Stimulated activated naive B cell treated with anti-CD40 and anti-IgM and Interleukin-4, amounts not matched to agents 10 μg/mL and 1 μg/mL and 100 μg/mL, for 72 hours (primary cell): ENCODE measurements at regions not wholly inside any gene's neighbourhood (a gene's known extent, or its start where the extent isn't known, plus 50 kb on each side); places are given as distances from the start of the nearest gene placed in this dataset.

Source experiments
- ATAC-seq, 2 donors: fragments of 150-1000 bp; cut with Tn5 transposase; replicated peaks; 2 replicates each; pipeline ENCODE4 v1.10.0; 2021; ENCODE audit warnings: moderate library complexity in 1 of 2
- DNase-seq: peaks from one replicate; pipeline ENCODE4 v3.0.0; 2021
- H3K27ac Mint-ChIP-seq: one replicate; pipeline ENCODE4 v1.8.0; 2022; ENCODE audit warnings: mild to moderate bottlenecking, mixed read lengths
- H3K27me3 Mint-ChIP-seq, 2 donors: one replicate each; pipeline ENCODE4 v1.8.0; 2022; ENCODE audit warnings: mixed read lengths in 2 of 2
- H3K36me3 Mint-ChIP-seq, 2 donors: one replicate each; pipeline ENCODE4 v1.8.0; 2022; ENCODE audit warnings: mixed read lengths in 2 of 2, mild to moderate bottlenecking in 1 of 2
- H3K4me1 Mint-ChIP-seq, 2 donors: one replicate each; pipeline ENCODE4 v1.8.0; 2022; ENCODE audit warnings: mixed read lengths in 2 of 2, mild to moderate bottlenecking in 1 of 2
- H3K4me3 Mint-ChIP-seq, 2 donors: one replicate each; pipeline ENCODE4 v1.8.0; 2022; ENCODE audit warnings: mild to moderate bottlenecking in 2 of 2, mixed read lengths in 2 of 2, moderate library complexity in 1 of 2
- H3K9me3 Mint-ChIP-seq, 2 donors: one replicate each; pipeline ENCODE4 v1.8.0; 2022; ENCODE audit warnings: mixed read lengths in 2 of 2, mild to moderate bottlenecking in 1 of 2

- no peak overlapping the region for H3K27ac Mint-ChIP-seq
- peaks cover 11 to 33% of the 10 kb centered on the region in 2 donors for H3K27me3 Mint-ChIP-seq
- no peaks in the 10 kb centered on the region for H3K9me3 Mint-ChIP-seq
- H3K4me1 Mint-ChIP-seq: peaks cover 4 to 6% of the 10 kb centered on the region in 2 donors
- ATAC-seq: peak; percentile 97 to 98
- H3K4me3 Mint-ChIP-seq: peak overlapping the region in 1 of 2 donors; percentile 28
- H3K36me3 Mint-ChIP-seq: no peaks in the 10 kb centered on the region
- peak; percentile 56 for DNase-seq
These were observed 67.0 kb downstream of the CHRNA1 start for GRCh38 chr2:174697255-174697654.

- ATAC-seq (no peak), DNase-seq (no peak)
- Mint-ChIP-seq H3K9me3 (no peaks in the 10 kb centered on the region), H3K4me3 (no peak overlapping the region), H3K27ac (no peak overlapping the region), H3K4me1 (peaks cover 9 to 17% of the 10 kb centered on the region in 2 donors), H3K27me3 (peaks cover 6 to 24% of the 10 kb centered on the region in 2 donors), H3K36me3 (no peaks in the 10 kb centered on the region)
These were observed 69.4 kb downstream of the CHRNA1 start for GRCh38 chr2:174694920-174695319.

DNA sequence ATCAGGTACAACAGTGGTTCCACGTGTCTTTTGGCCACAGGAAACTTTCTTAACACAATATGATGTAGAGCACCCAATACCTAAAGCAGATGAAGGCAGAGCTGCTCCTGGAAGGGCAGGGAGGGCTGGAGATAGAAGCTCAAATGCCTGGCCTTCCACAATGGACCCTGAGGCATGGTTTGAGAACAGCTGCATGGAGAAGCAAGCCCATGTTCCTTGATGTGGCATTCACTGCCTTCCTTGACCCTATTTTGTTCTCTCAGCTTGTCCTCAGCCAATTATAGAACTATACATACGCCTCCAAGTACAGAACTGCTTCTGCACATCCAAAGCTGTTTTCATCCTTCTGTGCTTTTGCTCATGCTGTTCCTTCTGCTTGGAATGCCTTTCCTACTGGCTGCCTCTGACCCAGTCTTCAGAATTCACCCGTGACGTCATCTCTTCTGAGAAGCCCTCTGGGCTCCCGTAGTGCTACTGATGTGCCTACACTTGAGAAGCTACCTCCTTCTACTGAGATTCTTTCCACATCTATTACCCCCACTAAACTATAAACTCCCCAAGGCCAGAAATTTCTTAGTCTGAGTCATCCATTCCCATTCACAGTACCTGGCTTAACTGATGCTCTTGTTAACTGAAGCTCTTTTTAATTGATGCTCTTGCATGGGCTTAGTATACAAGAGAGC is 69.9 kb downstream of the CHRNA1 start:
- H3K4me3 Mint-ChIP-seq: no peak overlapping the region
- no peak for DNase-seq
- H3K36me3 Mint-ChIP-seq: no peaks in the 10 kb centered on the region
- ATAC-seq: no peak
- peaks cover 6 to 27% of the 10 kb centered on the region in 2 donors for H3K27me3 Mint-ChIP-seq
- H3K9me3 Mint-ChIP-seq: no peaks in the 10 kb centered on the region
- H3K27ac Mint-ChIP-seq: no peak overlapping the region
- peaks cover 9 to 20% of the 10 kb centered on the region in 2 donors for H3K4me1 Mint-ChIP-seq

DNA sequence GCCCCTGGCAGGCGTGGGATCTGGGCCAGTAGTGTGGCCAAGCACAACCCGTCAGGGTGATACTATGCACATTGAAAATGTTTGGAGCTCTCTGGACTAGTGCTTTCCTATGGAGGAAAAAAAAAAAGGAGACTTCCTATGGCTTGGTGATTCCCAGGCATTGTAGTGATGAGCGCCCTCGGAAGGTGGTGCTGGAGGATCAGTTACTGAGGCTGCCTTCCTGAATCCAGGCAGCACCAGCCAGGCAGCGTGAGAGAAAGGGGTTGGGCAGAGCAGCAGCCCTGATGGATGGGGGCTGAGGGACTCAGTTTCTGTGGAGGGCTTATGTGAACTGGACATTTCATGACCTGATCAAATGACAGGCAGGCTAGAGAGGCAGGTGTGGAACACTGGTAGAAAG is 70.9 kb downstream of the CHRNA1 start:
- peaks cover 9 to 26% of the 10 kb centered on the region in 2 donors for H3K4me1 Mint-ChIP-seq
- ATAC-seq (no peak), DNase-seq (no peak)
- H3K9me3 Mint-ChIP-seq: no peaks in the 10 kb centered on the region
- no peak overlapping the region for H3K4me3 Mint-ChIP-seq
- no peak overlapping the region for H3K27ac Mint-ChIP-seq
- no peaks in the 10 kb centered on the region for H3K36me3 Mint-ChIP-seq
- peaks cover 6 to 30% of the 10 kb centered on the region in 2 donors for H3K27me3 Mint-ChIP-seq

GRCh38 chr2:174692256-174692919 is 71.9 kb downstream of the CHRNA1 start:
- Mint-ChIP-seq H3K27ac (no peak overlapping the region), H3K4me3 (no peak overlapping the region), H3K9me3 (no peaks in the 10 kb centered on the region), H3K36me3 (no peaks in the 10 kb centered on the region), H3K27me3 (peaks cover 6 to 30% of the 10 kb centered on the region in 2 donors), H3K4me1 (peaks cover 12 to 32% of the 10 kb centered on the region in 2 donors)
- DNase-seq: no peak
- ATAC-seq: no peak

GRCh38 chr2:174691201-174691779 is 73.0 kb downstream of the CHRNA1 start:
- H3K9me3 Mint-ChIP-seq: no peaks in the 10 kb centered on the region
- DNase-seq (no peak), ATAC-seq (peak; percentile 52 to 57)
- H3K4me3 Mint-ChIP-seq: no peak overlapping the region
- H3K36me3 Mint-ChIP-seq: no peaks in the 10 kb centered on the region
- H3K4me1 Mint-ChIP-seq: peaks cover 8 to 26% of the 10 kb centered on the region in 2 donors
- peaks cover 6 to 19% of the 10 kb centered on the region in 2 donors for H3K27me3 Mint-ChIP-seq
- peak overlapping the region; percentile 4 for H3K27ac Mint-ChIP-seq

- no peak overlapping the region for H3K27ac Mint-ChIP-seq
- DNase-seq (no peak), ATAC-seq (no peak)
- H3K4me1 Mint-ChIP-seq: peaks cover 8 to 26% of the 10 kb centered on the region in 2 donors
- H3K36me3 Mint-ChIP-seq: no peaks in the 10 kb centered on the region
- H3K27me3 Mint-ChIP-seq: peaks cover 6 to 17% of the 10 kb centered on the region in 2 donors
- H3K9me3 Mint-ChIP-seq: no peaks in the 10 kb centered on the region
- H3K4me3 Mint-ChIP-seq: no peak overlapping the region
These were observed 74.2 kb downstream of the CHRNA1 start for GRCh38 chr2:174690026-174690425.

GRCh38 chr2:174688079-174688478 is 76.2 kb downstream of the CHRNA1 start:
- Mint-ChIP-seq H3K27ac (no peak overlapping the region), H3K36me3 (no peaks in the 10 kb centered on the region)
- ATAC-seq: peak; percentile 38 to 60

DNA sequence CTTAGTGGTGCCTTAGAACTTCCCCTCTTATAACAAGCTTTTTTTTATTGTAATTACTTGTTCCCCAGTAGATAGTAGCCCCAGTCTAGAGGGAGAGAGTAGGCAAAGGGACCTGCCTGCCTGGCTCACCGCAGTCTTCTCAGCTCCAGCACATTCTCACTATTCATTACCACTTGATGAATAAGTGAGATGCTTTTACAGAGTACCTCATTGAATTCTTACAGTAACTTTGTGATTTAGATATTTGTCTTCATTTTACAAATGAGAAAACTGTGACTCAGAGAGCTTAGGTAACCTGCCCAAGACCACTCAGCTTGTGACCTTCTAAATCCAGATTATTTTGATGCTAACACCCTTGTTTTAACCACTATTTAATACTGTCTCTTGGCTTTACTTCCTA is 77.8 kb downstream of the CHRNA1 start:
- Mint-ChIP-seq H3K4me1 (peaks cover 9 to 39% of the 10 kb centered on the region in 2 donors), H3K27me3 (peaks cover 0 to 10% of the 10 kb centered on the region in 2 donors), H3K36me3 (peaks cover 0 to 1% of the 10 kb centered on the region in 2 donors), H3K9me3 (no peaks in the 10 kb centered on the region), H3K4me3 (no peak overlapping the region), H3K27ac (no peak overlapping the region)
- no peak for ATAC-seq
- no peak for DNase-seq

More at GRCh38 chr2:174688079-174688478, 76.2 kb downstream of the CHRNA1 start:
- Mint-ChIP-seq H3K9me3 (no peaks in the 10 kb centered on the region), H3K4me1 (peaks cover 8 to 40% of the 10 kb centered on the region in 2 donors), H3K27me3 (peaks cover 0 to 12% of the 10 kb centered on the region in 2 donors), H3K4me3 (no peak overlapping the region)
- DNase-seq: no peak

DNA sequence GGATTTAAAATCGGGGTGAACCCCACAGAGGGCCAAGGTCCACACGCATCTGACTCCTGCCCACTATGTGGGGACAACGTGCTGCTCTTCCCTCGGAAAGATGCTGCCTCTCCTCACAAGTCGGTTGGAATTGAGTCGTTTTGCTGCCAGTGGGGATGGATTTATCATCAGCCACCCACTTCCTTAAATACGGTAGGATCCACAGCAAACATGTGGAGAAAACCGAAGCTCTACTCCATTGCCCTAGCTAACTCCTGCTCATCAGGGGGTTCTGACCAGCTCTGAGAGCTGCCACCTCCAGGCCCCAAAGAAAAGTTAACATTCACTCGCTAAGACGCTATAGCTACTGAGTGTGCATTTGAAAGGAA is 80.9 kb downstream of the CHRNA1 start:
- ATAC-seq: peak; percentile 59 to 66
- peak overlapping the region; percentile 93 for H3K27ac Mint-ChIP-seq
- H3K4me3 Mint-ChIP-seq: peak overlapping the region; percentile 90 to 95
- no peaks in the 10 kb centered on the region for H3K27me3 Mint-ChIP-seq
- peaks cover 14 to 40% of the 10 kb centered on the region in 2 donors for H3K4me1 Mint-ChIP-seq
- H3K36me3 Mint-ChIP-seq: peaks cover 13% of the 10 kb centered on the region in 2 donors
- H3K9me3 Mint-ChIP-seq: no peaks in the 10 kb centered on the region
- DNase-seq: no peak

DNA sequence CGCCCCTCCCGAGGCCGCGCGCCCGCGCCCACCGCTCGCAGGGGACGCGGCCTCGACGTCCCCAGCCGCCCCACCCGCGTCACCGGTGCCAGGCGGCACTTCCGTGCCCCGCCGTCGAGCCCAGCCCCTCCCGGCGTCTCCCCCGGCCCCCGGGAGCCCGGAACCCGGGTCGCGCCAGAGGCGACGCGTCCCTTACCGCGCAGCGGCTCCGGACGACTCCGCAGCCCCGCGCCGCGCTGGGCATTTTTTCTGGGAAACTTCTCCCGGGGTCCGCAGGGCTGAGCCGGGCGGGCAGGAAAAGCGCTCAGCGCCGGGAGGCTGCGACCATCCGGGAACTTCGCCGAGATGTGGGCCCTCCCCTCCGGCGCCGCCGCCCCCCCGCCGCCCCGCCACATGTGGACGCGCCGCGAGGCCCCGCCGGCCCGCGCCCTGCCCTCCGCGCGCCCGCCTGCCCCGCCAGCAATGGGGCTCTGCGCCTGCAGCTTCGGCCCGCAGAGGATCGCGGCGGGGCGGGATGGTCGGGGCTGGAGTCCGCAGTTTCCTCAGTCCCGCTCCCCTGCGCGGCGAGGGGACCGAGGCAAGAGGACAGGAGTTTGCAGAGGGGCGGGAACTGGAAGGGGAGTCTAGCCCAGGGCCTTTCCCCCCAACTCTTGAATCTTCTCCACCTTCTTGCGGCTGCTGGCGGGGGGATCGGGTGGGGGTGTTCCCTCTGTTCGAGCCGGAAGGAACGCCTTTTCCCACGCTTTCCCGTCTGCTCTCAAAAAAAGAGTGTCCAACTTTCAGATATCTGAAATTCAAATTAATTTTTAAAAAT is 81.5 kb downstream of the CHRNA1 start:
- ATAC-seq (peak; percentile 70 to 73), DNase-seq (peak; percentile 31)
- Mint-ChIP-seq H3K9me3 (no peaks in the 10 kb centered on the region), H3K27me3 (no peaks in the 10 kb centered on the region), H3K27ac (peak overlapping the region; percentile 93), H3K4me1 (peaks cover 13 to 38% of the 10 kb centered on the region in 2 donors), H3K36me3 (peaks cover 13% of the 10 kb centered on the region in 2 donors), H3K4me3 (peak overlapping the region; percentile 90 to 95)

DNA sequence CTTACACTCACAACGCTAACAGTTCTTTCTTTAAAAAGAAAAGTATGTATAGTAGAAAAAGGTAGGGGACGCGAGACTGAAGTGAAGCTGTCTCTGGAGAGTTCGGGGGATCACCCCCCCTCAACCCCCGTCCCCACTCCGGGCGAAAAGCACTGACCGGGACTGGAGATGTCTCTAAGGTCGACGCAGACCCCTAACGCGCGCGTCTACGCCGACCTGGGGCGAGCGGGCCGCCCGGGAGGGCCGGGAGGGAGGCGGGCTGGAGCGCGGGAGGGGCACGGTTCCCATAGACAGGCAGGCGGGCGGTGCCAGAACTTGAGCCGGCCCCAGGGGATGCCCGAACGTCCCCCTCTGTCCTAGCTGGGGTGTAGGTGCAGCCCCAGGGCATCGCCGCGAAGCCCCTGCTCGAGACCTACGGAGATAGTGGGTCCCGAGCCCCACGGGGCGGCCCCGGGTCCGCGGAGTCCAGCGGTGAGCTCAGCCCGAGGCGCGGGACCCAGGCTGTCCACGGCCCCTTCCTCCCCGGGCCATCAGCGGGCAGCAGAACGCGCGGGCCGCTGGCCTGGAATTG is 82.2 kb downstream of the CHRNA1 start:
- DNase-seq (peak; percentile 32), ATAC-seq (peak; percentile 69 to 75)
- Mint-ChIP-seq H3K27me3 (no peaks in the 10 kb centered on the region), H3K4me3 (peak overlapping the region; percentile 84 to 90), H3K27ac (peak overlapping the region; percentile 84), H3K9me3 (no peaks in the 10 kb centered on the region), H3K4me1 (peaks cover 13 to 42% of the 10 kb centered on the region in 2 donors), H3K36me3 (peaks cover 13 to 15% of the 10 kb centered on the region in 2 donors)

- Mint-ChIP-seq H3K27me3 (no peaks in the 10 kb centered on the region), H3K36me3 (peaks cover 14 to 21% of the 10 kb centered on the region in 2 donors), H3K27ac (peak overlapping the region; percentile 84), H3K9me3 (no peaks in the 10 kb centered on the region), H3K4me1 (peaks cover 13 to 42% of the 10 kb centered on the region in 2 donors), H3K4me3 (peak overlapping the region; percentile 84 to 90)
- DNase-seq: no peak
- ATAC-seq: no peak
These were observed 82.9 kb downstream of the CHRNA1 start for GRCh38 chr2:174681099-174682006.
